SH-SY5Y (cell line): ENCODE measurements at regions not wholly inside any gene's neighbourhood (a gene's known extent, or its start where the extent isn't known, plus 50 kb on each side); places are given as distances from the start of the nearest gene placed in this dataset.

ENCODE experiments used
- GATA2 ChIP-seq: IDR thresholded peaks from 2 replicates; pipeline ENCODE4 v1.6.1; 2011; ENCODE audit warnings: mild to moderate bottlenecking, low read depth, low read length
- GATA3 ChIP-seq: IDR thresholded peaks from 2 replicates; pipeline ENCODE4 v1.6.1; 2011; ENCODE audit warnings: low read depth, mild to moderate bottlenecking, low read length, moderate library complexity

GRCh38 chr14:85417396-85417795, 112.5 kb upstream of the FLRT2 start:
- TF ChIP-seq GATA2 (no peak), GATA3 (no peak)
